ENCODE measurements at regions not wholly inside any gene's neighbourhood (a gene's known extent, or its start where the extent isn't known, plus 50 kb on each side); places are given as distances from the start of the nearest gene placed in this dataset.

DNA sequence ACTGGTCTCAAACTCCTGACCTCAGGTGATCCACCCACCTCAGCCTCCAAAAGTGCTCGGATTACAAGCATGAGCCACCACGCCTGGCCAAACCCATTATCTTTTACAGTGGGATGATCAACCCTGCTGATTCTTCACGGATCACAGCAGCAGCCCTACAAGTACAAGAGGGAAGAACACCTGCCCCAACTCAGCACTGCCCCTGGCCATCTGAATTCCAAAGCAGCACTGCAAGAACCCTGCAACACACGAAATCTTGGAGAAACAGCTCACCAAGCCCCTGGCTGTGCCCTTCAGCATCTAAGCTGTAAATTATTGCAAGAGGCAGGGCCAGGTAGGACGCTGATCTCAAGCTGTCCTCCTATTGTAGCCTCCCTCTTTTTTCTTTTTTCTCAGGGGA, 54.5 kb upstream of the MC3R start:
- no peak for TF ChIP-seq CTCF (IDR thresholded peaks at IDR 0.05)
- no peak for TF ChIP-seq POLR2AphosphoS5 (IDR thresholded peaks at IDR 0.05)
- no peak for TF ChIP-seq POLR2A (IDR thresholded peaks at IDR 0.05)
- no peak for TF ChIP-seq EP300 (IDR thresholded peaks at IDR 0.05; ENCODE audit: low read depth)

Measured in transverse colon (tissue), 4 donors.